ENCODE measurements at regions not wholly inside any gene's neighbourhood (a gene's known extent, or its start where the extent isn't known, plus 50 kb on each side); places are given as distances from the start of the nearest gene placed in this dataset.

- TF ChIP-seq, protein P1, sequence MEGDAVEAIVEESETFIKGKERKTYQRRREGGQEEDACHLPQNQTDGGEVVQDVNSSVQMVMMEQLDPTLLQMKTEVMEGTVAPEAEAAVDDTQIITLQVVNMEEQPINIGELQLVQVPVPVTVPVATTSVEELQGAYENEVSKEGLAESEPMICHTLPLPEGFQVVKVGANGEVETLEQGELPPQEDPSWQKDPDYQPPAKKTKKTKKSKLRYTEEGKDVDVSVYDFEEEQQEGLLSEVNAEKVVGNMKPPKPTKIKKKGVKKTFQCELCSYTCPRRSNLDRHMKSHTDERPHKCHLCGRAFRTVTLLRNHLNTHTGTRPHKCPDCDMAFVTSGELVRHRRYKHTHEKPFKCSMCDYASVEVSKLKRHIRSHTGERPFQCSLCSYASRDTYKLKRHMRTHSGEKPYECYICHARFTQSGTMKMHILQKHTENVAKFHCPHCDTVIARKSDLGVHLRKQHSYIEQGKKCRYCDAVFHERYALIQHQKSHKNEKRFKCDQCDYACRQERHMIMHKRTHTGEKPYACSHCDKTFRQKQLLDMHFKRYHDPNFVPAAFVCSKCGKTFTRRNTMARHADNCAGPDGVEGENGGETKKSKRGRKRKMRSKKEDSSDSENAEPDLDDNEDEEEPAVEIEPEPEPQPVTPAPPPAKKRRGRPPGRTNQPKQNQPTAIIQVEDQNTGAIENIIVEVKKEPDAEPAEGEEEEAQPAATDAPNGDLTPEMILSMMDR (IDR thresholded peaks at IDR 0.05): no peak
- TF ChIP-seq POLR2A (IDR thresholded peaks at IDR 0.05): no peak
Measured at GRCh38 chr13:106911020-106911419, 343.1 kb upstream of the ARGLU1 start.
